ENCODE measurements at regions not wholly inside any gene's neighbourhood (a gene's known extent, or its start where the extent isn't known, plus 50 kb on each side); places are given as distances from the start of the nearest gene placed in this dataset.

DNA sequence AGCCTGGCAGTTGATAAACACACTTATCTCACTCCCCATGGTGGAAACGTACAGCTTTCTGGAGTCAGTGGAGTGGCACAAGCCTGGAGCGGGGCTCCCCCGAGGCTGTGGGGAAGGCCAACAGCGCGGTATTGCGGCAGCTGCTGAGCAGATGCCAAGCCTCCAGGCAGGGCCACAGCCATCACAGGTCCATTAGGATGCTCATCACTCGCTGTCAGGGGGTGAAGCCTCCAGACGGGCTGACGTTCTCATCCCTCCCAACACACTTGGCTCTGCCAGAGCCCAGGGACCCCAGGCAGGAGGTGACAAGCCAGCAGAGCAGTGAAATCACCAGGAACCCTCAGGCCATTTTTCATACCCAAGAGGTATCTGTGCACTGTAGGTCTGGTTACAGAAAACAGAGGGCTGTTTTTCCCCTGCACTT lies 529.2 kb upstream of the KLHL29 start:
- no peak for DNase-seq (ENCODE audit: low read depth in 2 of 2, low spot score in 1 of 2)

DNA sequence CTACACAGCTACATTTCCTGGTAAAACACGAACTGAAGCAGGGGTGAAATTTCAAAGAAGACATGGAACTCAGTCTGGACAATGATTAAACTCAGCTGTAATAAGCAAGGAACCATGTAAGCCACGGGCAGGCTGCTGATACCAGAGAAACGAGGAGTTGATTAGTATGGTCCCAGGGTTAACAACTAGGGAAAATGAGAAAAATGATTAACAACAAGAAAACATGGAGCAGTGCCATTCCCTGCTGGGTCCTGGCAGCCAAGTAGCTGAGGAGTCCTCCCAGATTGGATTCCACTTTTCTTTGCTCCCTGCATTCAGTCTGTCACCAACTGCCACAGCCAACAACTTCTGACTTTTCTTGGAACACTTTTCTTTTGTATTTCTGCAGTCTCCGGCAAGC lies 517.0 kb upstream of the KLHL29 start:
- no peak for DNase-seq (ENCODE audit: low read depth in 2 of 2, low spot score in 1 of 2)

DNA sequence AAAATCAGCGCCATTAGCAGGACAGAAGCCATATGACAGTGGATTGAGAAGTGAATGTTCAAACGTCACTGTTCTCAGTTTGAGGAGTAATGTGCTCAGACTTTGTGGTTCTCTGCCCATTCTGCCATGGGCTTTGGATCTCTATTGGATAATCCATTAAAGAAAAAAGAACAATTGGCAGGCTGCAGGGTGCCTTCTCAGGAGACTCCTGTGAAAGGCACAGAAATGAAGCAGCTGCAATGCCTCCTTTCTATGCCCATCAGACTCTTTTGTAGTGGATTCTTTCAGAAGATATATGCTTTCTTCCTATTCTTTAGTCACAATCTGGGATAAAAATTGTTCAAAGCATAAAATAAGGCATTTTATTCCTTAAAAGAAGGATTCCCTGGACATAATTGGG lies 506.9 kb upstream of the KLHL29 start:
- no peak for DNase-seq (ENCODE audit: low read depth in 2 of 2, low spot score in 1 of 2)

DNA sequence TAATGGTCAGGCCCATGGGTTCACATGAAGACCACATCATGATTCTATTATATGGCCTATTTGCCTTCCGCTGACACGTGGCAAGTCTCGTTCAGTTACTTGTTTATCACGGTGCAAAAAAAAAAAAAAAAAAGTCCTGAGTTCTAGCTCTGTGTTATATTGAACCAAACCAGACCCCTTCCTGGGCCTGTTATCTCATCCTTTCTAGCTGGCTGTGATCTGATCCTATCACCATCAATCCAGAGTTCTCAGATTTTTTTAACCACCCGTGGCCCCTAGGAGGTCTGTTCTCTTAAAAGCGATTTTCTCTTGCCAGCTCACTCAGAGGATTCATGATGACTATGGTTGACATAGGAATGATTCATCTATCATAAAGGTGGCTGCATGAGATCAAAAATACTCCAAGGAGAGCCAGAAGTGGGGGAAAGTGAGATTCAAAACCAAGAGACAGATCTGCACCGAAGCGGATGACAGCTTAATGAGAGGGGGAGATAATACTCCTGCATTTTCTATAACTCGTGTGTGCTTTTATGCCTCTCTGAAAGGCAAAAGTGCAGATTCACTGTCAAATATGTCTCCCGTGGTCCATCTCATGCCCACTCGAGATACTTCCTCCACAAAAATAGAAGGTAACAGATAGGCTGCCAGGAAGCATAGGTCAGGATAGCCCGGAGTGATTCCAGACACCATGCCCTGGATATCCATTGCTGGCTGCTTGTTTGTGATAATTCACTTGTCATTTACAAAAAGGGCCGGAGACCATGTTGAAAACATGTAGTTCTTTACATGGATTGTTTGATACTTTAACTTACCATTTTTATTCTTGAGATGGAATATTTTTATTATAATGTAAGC lies 505.7 kb upstream of the KLHL29 start:
- DNase-seq (ENCODE audit: low read depth in 2 of 2, low spot score in 1 of 2), result no peak

DNA sequence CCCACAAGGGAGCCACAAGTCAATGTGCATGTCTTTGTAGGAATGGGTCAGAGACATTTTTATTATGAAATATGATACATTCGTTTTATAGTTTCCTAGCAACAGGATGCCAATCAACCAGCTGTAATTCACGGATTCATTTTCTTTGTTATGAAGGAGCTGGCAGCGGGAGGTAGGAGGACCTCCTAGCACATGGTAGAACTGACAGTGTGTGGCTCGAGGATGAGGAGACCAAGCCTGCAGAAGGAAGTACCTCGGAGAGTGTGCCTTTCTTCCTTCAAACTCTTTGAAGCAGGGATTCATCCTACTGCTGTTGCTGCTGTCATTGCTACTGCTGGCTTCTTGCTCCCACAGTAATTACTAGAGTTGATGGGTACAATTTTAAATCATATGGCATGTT lies 504.8 kb upstream of the KLHL29 start:
- DNase-seq (ENCODE audit: low read depth in 2 of 2, low spot score in 1 of 2), result no peak

DNA sequence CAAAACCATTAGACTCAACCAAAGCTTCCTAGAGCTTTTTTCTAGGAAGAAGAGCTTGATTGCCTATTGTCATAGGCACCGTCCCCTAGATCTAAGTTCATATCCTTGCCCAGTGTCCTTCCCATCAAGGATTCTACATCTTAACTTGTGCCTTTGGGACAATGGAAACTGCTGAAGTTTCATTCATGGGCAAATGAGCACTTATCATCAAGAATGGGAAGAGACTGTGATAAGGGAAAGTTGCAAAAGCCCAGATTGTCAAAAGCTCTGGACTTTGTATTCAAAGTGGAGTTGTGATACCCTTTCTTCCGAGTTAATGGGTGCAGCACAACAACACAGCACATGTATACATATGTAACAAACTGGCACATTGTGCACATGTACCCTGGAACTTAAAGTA lies 503.0 kb upstream of the KLHL29 start:
- DNase-seq (ENCODE audit: low read depth in 2 of 2, low spot score in 1 of 2), result no peak

DNA sequence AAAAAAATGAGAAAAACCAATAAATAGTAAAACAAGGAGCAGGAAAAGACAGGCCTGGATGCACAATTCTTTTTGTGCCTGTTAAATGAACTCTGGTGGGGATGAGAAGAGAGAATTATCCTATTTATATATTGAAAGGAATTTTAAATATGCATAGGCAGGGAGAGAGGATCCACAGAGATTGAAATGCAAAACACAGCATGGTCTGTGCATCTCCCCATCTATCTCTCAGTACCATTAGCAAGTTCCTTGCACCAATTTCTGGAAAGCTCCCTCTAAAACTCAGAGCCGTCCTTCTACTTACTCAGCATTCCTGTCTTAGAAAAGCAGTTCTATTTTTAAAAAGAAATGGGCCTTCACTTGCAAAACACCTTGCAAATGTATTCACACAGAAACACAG lies 502.3 kb upstream of the KLHL29 start:
- no peak for DNase-seq (ENCODE audit: low read depth in 2 of 2, low spot score in 1 of 2)

DNA sequence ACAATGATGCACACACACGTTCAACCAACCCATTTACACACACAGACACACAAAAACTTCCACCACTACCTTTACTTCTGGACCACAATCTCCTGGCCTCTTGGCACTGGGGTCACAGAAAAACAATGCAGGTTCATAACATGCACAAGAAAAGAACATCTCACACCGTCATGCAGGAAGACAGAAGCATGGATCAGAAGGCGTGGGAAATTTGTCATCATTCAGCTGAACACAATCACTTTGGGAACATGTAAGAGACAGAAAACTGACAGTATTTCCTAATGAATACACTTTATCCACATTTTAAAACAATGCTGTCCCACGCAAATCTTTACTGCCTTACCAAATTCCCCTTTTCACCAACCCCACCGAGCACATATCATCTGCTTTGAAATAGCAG lies 501.9 kb upstream of the KLHL29 start:
- no peak for DNase-seq (ENCODE audit: low read depth in 2 of 2, low spot score in 1 of 2)

DNA sequence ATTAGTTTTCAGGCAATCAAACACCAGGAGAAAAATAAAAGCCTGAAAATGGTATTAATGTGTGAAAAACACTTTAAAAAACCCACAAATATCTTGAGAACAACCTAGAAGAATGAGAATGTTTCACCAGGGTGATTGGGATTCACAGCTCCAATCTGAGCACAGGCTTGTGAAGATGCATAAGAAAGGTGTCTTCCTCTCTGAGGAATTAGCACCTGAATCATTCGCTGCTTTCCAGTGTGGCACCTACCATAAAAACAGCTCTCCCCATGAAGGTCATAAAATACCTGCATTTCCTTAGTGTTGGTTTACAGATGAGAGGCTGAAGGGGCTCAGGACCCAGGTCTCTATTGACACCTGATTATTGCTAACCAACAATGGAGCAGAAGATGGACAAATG lies 499.7 kb upstream of the KLHL29 start:
- DNase-seq (ENCODE audit: low read depth in 2 of 2, low spot score in 1 of 2), result no peak

DNA sequence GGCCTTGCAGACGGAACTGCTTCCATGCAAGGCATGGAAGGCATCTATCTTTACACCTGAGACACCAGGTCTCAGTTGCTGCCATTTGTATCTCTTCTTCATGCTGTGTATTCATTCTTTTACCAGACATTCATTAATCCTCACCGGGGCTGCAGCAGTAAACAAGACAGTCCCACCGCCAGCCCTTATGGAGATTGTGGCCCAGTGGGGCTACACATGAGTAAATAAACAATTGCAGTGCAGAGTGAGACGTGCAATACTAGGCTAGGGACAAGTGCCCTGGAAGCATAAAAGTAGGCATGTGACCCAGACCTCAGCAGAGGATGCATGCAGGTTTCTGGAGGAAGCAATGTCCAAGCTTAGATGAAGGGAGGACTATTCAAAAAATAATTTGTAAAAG lies 497.6 kb upstream of the KLHL29 start:
- no peak for DNase-seq (ENCODE audit: low read depth in 2 of 2, low spot score in 1 of 2)

DNA sequence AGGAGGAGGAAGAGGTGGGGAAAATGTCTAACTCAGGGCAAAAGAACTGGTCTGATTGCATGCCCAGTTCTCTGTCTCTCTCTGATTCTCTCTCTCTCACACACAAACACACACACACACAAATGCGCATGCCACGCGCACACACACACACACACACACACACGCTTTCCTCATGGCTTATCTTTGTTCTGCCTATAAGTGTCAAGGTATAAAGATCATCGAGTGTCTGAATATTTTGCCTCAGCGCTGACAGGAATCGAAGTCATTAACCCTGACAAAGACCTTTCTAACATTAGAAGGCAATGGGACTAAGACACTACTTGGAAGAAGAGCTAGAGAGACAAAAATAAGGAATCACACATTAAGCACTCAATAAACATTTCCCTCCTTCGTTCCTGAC lies 497.1 kb upstream of the KLHL29 start:
- DNase-seq (ENCODE audit: low read depth in 2 of 2, low spot score in 1 of 2), result no peak

DNA sequence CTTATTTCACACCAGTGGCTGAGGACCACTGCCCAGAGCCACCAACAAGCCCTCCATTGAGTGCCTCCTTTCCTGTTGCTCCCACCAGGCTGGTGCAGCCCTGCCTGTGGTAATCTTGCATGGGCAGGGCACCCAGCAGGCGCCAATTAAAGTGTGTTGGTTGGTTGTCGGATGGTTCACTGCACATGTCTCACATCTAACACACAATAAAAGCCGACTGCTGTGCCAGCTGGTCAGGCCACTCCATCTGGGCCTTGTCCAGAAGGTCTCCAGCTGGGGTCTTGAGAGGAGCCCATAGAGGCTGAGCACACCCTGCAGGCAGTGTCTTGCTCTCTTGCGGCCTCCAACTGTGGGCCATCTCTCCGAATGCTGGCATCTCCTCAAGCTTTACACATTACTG lies 494.8 kb upstream of the KLHL29 start:
- no peak for DNase-seq (ENCODE audit: low read depth in 2 of 2, low spot score in 1 of 2)

DNA sequence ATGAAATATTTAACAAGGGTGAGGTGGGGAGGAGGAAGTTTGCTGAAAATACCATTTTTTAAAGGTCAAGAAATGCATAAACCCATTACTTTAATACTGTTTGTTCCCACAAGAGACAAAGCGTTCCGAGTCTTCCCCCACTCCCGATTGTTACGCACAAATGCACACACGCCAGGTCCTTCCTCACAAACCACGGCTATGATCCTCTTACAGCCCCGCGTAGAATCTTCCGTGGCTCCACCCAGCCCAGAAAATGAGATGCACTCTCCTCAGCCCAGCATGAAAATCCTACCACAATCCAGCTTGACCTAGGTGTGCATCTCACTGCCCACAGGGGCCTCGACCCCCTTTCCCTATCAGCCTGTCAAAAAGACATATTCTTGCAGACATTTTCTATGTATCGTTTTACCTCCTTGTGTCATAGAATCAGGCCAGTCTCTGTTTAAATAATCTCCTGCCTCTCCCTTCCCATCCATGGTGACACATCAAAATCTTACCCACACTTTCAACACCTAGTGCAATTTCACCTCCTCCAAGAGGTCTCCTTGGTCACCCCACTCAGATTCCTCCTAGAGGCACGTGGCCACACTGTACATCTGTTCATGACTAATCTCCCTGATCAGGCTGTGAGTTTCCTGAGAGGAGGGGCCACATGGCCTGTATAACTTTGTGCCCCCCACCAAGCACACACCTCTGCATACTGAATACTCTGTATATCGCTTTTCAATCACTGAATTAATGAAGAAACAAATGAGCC lies 491.0 kb upstream of the KLHL29 start:
- DNase-seq (ENCODE audit: low read depth in 2 of 2, low spot score in 1 of 2), result no peak

DNA sequence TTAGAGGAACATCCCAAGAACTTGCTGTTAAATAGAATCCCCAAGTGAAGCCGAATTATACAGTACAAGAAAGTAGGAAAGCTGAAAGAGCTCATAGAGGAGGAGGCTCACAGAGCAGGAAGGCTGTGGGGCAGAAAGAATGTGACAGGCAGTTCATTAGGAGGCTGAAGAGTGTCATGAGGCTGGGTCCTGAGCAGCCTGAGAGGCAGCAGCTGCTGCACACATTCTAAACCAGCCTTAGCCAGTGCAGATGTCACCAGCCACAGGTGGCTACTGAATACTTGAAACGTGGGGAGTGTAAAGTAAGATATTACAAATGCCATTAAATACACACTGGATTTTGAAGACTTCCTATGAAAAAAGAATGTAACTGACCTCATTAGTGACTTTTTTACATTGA lies 490.2 kb upstream of the KLHL29 start:
- no peak for DNase-seq (ENCODE audit: low read depth in 2 of 2, low spot score in 1 of 2)

DNA sequence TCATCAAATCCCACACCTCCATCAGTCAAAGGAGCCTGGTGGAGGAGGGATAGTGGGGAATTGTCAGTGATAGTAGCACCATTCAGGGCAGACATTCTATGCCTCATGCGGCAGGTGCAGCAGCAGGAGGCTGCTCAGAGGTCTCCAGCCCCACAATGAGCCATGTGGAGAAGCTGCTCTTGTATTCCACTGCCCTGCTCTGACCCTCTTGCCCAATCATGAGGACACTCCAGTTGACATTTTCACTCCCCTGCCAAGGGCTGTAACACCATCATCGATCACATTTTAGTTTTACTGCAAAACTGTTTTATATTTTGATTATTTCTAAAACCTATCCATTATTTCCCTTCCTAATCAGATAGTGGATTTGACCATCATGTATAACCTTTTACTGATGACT lies 487.6 kb upstream of the KLHL29 start:
- DNase-seq (ENCODE audit: low read depth in 2 of 2, low spot score in 1 of 2), result no peak

DNA sequence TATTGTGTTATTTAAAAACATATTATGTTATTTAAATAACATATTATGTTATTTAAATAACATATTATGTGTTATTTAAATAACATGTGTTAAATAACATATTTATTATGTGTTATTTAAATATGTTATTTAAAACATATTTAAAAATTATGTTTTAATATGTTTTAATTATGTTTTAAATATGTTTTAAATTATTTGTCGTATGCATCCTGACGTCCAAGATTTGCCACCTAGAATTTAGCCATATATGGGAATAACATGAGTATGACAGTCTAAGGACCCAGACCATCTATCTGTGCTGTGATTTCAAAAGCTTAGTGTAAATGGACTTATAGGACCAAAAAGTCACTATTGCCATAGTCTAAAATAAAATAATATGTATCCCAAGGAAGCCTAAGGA lies 484.3 kb upstream of the KLHL29 start:
- DNase-seq (ENCODE audit: low read depth in 2 of 2, low spot score in 1 of 2), result no peak

DNA sequence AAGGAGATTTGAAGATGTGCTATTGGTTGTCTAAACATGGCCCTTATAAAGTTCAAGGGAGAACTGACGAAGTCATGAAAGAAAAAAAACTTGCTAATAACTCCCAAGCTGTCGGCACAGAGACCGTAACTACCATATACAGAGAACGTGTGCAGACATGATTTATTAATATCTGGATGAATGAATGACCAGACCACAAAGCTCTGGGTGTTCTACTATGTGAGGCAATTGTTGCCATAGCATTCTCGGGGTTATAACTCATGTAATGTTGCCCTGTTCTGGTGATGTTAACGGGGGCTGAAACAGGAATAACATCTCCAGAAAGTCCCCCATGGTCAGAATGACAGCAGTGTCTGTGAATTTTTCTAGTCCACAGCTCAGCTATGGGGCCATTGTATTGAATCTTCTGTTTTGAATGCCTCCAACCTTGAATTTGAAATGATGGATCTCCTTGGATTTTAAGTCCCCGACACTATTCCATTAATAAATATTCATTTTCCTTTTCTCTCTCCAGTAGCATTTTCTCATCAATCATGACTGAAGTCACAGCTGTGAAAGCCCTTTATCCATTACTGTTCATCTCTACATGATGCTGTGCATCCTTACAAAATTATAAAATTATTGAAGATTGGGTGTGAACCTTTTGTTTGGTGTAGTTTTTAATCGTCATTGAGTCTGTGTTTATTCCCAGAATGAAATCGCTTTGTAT lies 483.4 kb upstream of the KLHL29 start:
- no peak for DNase-seq (ENCODE audit: low read depth in 2 of 2, low spot score in 1 of 2)

DNA sequence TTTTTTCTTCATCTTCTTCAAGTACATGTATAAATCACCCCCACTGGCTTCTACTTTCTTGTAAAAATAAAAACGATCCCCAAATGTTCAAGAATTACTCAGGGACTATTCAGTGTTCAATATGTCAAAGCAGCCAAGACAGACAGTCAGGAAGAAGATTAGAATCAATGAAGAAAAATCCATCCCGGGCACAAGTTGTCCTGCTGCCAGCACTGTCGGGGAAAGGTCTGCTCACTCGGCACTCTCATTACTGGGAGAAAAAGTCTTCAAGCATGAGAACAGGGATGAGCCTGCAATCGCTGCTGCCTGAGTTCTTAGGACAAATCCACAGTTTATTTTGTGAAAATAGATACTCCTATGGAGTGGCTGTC lies 482.8 kb upstream of the KLHL29 start:
- DNase-seq (ENCODE audit: low read depth in 2 of 2, low spot score in 1 of 2), result no peak

DNA sequence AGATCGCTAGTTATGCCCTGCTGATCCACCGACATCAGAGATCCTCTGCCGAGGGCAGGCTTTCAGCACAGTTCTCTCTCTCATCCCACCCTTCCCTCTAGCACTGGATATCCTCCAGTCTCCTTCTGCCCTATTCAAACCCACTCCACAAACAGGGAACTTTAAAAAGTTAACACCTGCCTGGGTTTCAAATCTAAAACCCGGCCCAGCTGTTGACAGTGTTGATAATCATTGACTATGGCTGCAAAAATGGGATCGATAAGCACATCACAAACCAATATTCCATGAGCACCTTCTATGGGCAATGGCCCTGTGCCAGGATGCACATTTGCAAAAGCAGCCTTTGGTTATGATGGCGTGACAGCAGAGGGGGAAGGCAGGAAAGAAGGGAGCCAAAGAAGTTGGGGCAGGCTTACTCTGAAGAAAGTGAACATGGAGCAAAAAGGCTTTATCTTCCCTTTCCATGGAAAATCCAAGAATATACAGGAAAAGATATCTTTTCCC lies 482.3 kb upstream of the KLHL29 start:
- no peak for DNase-seq (ENCODE audit: low read depth in 2 of 2, low spot score in 1 of 2)

DNA sequence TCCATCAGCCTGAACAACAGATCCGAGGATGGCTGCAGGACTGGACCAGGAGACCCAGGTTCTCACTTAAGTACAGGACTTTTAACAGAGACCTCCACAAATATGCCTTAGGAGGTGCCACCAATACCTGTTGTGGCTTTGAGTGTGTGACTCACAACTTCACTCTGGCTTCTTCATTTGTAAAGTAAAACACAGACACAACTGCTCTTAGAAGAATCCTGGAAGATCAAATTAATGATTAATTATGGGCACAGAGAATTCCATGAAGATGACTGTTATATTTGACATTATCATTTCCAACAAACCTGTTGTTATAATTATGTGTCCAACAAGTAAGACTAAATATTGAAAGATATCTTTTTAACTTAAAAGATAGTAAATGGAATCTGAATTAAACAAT lies 481.4 kb upstream of the KLHL29 start:
- DNase-seq (ENCODE audit: low read depth in 2 of 2, low spot score in 1 of 2), result no peak

DNA sequence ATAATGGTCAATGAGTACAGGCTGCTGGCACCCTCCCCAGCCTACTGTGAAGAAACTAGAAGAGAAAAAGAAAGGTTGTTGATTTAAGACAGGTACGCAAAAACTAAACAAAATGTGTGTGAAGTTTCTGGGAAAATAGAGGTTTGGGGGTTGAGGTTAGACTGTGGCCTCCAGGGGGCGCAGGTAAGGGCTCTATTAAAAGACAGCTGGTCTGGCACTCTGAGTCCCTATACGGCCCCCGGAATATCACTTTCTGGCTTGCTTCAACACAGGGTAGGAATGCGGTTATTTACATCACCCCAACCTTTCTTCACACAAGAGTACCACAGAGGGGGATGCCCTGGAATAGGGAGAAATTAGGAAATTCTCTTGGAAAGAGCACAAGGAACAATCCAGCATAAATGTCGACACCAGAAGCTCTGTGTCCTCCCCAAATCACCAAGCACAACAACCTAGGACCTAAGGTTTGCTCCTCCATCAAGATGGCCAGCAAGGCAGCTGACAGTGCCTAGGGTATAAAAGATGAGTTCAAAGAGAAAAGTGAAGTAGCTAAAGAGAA lies 480.8 kb upstream of the KLHL29 start:
- no peak for DNase-seq (ENCODE audit: low read depth in 2 of 2, low spot score in 1 of 2)

DNA sequence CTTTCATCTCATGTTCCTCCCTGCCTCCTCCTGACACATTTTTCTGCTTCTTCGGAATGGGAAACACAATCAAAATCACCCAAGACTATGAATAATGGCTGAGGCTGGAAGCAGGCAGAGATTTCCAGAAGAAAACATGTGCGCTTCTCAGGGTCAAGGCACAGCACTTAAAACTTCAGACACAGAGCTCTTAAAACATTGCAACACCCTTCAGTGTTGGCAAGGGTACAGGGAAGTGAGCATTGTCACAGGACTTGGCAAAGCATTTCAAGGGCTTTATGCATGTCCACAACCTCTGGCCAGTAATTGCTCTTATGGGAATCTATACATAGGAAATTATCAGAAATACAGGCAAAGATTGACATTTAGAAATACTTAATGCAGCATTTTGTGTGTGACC lies 477.6 kb upstream of the KLHL29 start:
- no peak for DNase-seq (ENCODE audit: low read depth in 2 of 2, low spot score in 1 of 2)
